CD4-positive, alpha-beta T cell treated with Interleukin-2 at 100 ng/mL for 4 hours (primary cell): ENCODE measurements at regions not wholly inside any gene's neighbourhood (a gene's known extent, or its start where the extent isn't known, plus 50 kb on each side); places are given as distances from the start of the nearest gene placed in this dataset.
"Not testable (repeated sequence)": the region's sequence is repeated elsewhere in the genome, so short reads cannot be mapped to it uniquely, and the experiment has no call there.

Experiments
- DNase-seq: peaks from one replicate; pipeline ENCODE4 v3.0.0-alpha.2; 2020; ENCODE audit warnings: low spot score

GRCh38 chr22:19599626-19600243, 75.5 kb upstream of the CLDN5 start:
- no peak for DNase-seq

- not testable (repeated sequence) for DNase-seq
These were observed 79.1 kb upstream of the CLDN5 start for GRCh38 chr22:19603346-19603745.

GRCh38 chr22:19603767-19604166, 79.6 kb upstream of the CLDN5 start:
- DNase-seq: no peak

- DNase-seq: no peak
These were observed 80.6 kb upstream of the CLDN5 start for GRCh38 chr22:19604711-19605268.

GRCh38 chr22:19605508-19606331, 81.5 kb upstream of the CLDN5 start:
- DNase-seq: no peak

GRCh38 chr22:19606332-19607191, 82.4 kb upstream of the CLDN5 start:
- no peak for DNase-seq

GRCh38 chr22:19607192-19608002, 83.2 kb upstream of the CLDN5 start:
- DNase-seq: peak; percentile 12

GRCh38 chr22:19608003-19608690, 83.9 kb upstream of the CLDN5 start:
- no peak for DNase-seq

- not testable (repeated sequence) for DNase-seq
These were observed 85.5 kb upstream of the CLDN5 start for GRCh38 chr22:19609753-19610152.

GRCh38 chr22:19610518-19611253, 86.5 kb upstream of the CLDN5 start:
- DNase-seq: no peak

- DNase-seq: no peak
These were observed 87.4 kb upstream of the CLDN5 start for GRCh38 chr22:19611590-19611989.

GRCh38 chr22:19612866-19613572, 88.8 kb upstream of the CLDN5 start:
- no peak for DNase-seq

- no peak for DNase-seq
These were observed 90.3 kb upstream of the CLDN5 start for GRCh38 chr22:19614536-19614863.

- no peak for DNase-seq
These were observed 90.8 kb upstream of the CLDN5 start for GRCh38 chr22:19615001-19615461.

- no peak for DNase-seq
These were observed 91.8 kb upstream of the CLDN5 start for GRCh38 chr22:19615867-19616581.

GRCh38 chr22:19619144-19620009, 94.9 kb upstream of the SEPTIN5 start:
- DNase-seq: no peak

- no peak for DNase-seq
These were observed 93.4 kb upstream of the SEPTIN5 start for GRCh38 chr22:19620742-19621371.
